ENCODE measurements at regions not wholly inside any gene's neighbourhood (a gene's known extent, or its start where the extent isn't known, plus 50 kb on each side); places are given as distances from the start of the nearest gene placed in this dataset.
"Not testable (repeated sequence)": the region's sequence is repeated elsewhere in the genome, so short reads cannot be mapped to it uniquely, and the experiment has no call there.

DNA sequence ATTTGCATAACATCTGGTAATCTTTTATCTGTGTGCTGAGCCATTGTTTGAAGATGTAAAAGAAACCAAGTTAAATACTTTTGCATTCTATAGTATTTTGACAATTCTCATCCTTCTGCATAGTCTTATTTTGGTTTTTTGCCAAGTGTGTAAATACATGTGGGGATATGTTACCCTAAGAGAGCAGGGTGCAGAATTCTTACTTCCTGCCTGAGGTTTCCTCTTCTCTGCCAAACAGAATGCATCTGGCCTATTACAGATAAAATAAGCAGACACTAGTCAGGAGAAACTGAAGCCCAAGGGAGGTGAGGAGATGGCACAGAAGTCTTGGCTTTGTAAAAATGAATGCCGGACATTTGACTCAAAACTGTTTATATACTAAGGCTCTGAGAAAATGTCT lies 462.1 kb downstream of the TMEM38B start:
- no peak overlapping the region for H3K27ac ChIP-seq
- DNase-seq (ENCODE audit: low read depth, low spot score): no peak

DNA sequence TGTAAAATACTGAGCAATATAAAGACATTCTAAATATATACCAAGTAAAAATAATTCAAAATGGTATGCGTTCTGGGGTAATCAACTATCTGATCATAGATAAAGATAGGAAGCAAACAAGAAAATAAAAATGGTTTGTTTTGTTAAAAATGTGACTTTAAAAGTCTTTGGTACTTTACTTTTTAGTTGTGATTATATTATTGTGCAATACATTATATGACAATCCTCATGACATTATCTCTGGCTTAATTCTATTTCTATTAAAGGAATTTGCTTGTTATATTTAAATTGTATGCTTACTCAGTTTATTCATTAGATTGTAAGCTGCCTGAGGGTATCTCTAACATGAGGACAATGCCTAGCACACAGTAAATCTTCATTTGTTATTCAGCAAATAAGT lies 477.9 kb downstream of the TMEM38B start:
- H3K27ac ChIP-seq: no peak overlapping the region
- DNase-seq (ENCODE audit: low read depth, low spot score): no peak

DNA sequence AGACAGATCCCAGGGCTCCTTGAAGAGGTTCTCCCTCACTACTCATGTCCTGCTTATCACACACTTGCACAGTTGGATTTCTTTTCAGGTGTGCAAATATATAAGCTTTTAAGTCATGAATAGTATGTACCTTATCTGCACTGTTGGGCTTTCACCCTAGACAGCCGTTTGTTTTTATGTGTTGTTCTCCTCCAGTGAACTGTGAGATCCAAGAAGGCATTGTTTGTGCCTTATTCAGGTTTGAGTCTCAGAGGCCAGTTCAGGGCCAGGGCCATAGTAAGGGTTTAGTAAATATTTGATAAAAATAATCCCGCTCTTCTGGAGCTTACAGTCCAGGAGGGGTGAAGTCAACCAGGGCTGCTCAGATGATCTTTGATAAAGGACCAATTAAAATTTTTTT lies 480.0 kb downstream of the TMEM38B start:
- no peak for DNase-seq (ENCODE audit: low read depth, low spot score)
- no peak overlapping the region for H3K27ac ChIP-seq

DNA sequence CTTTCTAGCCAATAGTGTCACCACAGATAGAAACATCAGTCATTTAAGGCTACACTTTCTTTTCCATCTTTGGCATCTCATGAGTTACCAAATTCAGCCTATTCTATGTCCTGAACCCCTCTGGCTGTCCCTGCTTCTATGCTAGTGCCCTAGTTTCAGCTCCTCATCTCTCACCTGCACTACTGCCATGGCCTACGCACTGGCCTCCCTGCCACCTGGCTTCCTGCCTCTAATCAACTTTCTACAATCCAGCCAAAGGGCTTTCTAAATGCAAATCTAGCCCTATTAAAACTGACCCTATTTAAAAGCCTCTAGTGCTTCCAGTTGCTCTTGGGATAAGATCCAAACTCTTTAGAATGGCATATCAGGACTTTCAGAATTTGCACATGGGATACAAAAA lies 482.9 kb downstream of the TMEM38B start:
- no peak for DNase-seq (ENCODE audit: low read depth, low spot score)
- no peak overlapping the region for H3K27ac ChIP-seq

DNA sequence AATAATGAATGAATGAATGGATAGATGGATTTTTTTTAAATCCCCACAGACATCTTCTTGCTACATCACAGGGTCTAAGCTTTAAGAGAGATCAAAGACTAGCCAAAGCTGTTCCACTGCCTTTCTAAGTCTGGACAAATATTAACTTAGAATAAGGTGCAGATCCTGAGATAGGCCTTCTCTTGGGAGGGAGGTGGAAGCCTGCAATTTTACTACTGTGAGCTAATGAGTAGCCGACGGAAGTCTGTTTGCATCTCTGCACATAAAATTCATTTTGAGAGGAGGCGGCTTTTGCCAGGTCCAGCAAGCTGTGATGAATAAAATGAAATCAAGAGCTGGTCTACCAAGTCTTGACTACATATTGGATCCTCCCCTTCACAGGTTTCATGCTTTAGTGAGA lies 484.9 kb downstream of the TMEM38B start:
- no peak for DNase-seq (ENCODE audit: low read depth, low spot score)
- H3K27ac ChIP-seq: no peak overlapping the region

DNA sequence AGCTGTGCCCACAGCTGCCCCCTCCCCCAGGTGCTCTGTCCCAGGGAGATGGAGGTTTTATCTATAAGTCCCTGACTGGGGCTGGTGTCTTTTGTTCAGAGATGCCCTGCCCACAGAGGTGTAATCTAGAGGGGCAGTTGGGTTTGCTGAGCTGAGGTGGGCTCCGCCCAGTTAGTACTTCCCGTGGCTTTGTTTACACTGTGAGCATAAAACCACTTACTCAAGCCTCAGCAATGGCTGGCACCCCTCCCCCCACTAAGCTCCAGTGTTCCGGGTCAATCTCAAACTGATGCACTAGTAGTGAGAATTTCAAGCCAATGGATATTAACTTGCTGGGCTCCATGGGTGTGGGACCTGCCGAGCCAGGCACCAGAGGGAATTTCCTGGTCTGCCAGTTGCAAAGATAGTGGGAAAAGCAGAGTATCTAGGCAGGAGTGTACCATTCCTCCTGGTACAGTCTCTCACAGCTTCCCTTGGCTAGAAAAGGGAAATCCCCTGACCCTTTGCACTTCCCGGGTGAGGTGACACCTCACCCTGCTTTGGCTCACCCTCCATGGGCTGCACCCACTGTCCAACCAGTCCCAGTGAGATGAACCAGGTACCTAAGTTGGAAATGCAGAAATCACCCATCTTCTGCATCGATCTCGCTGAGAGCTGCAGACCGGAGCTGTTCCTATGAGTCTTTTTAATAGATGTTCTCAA lies 509.6 kb downstream of the TMEM38B start:
- H3K27ac ChIP-seq; DNase-seq (ENCODE audit: low read depth, low spot score): not testable (repeated sequence)

DNA sequence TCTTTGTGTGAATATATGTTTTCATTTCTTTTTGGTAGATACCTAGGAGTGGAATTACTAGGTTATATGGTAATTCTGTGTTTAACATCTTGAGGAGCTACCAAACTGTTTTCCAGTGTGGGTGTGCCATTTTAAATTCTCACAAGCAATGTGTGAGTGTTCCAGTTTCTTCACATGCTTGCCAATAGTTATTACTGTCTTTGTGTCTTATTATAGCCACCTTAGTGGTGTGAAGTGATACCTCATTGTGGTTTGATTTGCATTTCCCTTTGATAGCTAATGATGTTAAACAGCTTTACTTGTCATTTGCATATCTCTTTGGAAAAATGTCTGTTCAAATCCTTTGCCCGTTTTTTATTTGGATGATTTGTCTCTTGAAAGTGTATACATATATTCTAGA lies 513.0 kb downstream of the TMEM38B start:
- no peak overlapping the region for H3K27ac ChIP-seq
- no peak for DNase-seq (ENCODE audit: low read depth, low spot score)

DNA sequence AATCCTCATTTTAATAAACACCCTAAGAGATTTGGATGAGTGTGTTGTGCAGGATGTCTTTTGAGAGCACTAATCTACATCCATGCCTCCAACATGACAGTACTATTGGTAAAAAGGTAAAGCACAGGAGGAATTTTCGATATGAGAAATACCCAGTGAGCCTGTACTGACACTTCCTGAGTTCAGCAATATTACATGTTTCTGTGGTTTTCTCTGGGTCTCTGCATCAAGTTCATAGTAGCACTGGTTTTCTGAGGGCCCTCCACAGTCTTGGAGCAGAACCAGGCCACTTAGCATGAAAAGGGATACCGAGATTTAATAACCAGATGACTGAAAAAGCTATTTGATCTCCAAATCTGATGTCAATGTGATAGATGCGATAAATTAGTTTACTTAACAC lies 524.1 kb downstream of the TMEM38B start:
- DNase-seq (ENCODE audit: low read depth, low spot score): no peak
- H3K27ac ChIP-seq: no peak overlapping the region

DNA sequence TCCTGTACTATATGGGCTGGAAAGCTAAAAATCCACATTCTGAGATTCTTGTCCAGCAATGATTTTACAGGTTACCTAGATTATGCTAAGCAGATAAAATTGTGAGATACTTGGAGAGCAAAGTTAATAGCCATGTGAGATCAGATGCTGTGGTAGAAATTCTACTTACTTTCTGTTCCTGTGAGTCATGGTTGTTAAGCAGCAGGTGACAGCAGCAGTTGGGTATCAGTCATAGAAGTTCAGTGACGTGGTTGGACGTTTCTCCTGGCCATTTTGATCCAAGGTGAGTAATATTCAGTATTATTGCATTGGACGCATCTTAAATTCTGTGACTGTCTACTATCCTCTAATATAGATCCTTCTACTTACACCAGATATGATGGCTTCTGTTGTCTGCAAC lies 524.5 kb downstream of the TMEM38B start:
- no peak for DNase-seq (ENCODE audit: low read depth, low spot score)
- H3K27ac ChIP-seq: no peak overlapping the region

DNA sequence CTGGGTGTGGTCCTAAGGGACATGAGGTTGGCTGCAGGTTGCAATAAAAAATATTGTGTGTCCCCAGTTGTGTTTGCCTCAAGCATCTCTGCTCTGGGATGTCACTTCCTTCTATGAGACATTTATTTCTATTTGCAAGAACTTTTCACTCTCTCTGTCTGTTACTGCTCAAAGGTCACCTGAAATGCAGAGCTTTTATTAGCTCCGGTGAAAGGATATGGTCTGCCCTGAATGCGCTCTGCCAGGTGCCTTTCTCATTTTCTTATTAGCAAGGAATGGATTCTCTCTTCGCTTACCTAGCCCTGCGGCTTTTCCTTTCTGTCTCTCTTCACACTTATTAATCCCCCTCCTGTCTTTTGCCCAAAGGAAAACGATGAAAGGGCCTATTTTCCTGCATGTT lies 526.1 kb downstream of the TMEM38B start:
- no peak overlapping the region for H3K27ac ChIP-seq
- no peak for DNase-seq (ENCODE audit: low read depth, low spot score)

DNA sequence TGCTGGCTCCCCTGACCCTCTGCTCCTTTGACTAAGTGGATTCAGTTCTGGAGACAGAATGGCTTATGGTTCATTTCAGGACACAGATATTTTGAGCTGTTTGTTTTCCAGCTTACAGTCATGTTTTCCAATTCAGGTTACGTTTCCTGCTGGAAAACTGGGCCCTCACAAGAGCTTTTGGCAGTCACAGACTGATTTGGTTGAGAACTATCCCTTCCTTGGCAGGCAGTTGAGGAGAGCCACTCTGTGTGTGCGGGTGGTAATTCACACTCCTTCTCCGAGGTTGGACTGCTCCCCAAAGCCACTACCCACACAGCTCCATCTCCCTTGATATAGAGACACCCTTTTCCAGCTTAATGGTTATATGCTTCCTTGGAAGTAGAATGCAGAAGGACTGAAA lies 534.5 kb downstream of the TMEM38B start:
- no peak overlapping the region for H3K27ac ChIP-seq
- no peak for DNase-seq (ENCODE audit: low read depth, low spot score)

DNA sequence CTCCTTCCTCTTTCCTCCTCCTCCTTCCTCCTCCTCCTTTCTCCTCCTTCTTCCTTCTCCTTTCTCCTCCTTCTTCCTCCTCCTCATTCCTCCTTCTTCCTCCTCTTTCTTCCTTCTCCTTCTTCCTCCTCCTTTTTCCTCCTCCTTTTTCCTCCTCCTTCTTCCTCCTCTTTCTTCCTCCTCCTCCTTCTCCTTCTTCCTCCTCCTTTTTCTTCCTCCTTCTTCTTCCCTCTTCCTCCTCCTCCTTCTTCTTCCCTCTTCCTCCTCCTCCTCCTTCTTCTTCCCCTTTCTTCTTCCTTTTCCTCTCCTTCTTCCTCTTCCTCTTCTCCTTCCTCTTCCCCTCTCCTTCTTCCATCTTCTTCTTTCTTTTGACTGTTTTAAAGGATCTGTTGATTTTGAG lies 538.8 kb downstream of the TMEM38B start:
- no peak for DNase-seq (ENCODE audit: low read depth, low spot score)
- H3K27ac ChIP-seq: no peak overlapping the region

DNA sequence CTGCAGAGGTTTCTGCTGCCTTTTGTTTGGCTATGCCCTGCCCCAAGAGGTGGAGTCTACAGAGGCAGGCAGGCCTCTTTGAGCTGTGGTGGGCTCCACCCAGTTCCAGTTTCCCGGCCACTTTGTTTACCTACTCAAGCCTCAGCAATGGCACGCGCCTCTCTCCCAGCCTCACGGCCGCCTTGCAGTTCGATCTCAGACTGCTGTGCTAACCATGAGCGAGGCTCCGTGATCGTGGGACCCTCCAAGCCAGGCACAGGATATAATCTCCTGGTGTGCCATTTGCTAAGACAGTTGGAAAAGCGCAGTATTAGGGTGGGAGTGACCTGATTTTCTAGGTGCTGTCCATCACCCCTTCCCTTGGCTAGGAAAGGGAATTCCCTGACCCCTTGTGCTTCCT lies 566.6 kb downstream of the TMEM38B start:
- DNase-seq (ENCODE audit: low read depth, low spot score): not testable (repeated sequence)

DNA sequence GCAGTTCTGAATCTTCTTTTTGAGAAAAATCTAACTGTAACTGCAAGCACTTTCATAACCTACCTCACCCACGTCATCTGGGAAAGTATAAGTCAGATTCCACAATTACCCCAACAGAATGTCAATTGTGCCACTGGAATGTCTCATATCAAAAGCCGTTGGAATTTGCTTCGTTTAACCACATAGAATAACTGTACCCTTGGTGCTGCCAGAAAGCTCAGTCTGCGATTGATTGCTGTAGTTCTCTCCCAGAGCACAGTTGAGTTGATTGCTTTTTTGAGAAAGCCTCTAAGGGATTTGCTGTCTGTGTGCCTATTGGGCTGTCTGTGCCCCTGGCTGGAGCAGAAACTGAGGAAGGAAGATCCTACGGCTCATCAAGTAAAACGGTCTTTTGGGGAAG lies 583.6 kb downstream of the TMEM38B start:
- no peak overlapping the region for H3K27ac ChIP-seq
- no peak for DNase-seq (ENCODE audit: low read depth, low spot score)

More for the DNA sequence above, 566.6 kb downstream of the TMEM38B start:
- H3K27ac ChIP-seq: not testable (repeated sequence)

DNA sequence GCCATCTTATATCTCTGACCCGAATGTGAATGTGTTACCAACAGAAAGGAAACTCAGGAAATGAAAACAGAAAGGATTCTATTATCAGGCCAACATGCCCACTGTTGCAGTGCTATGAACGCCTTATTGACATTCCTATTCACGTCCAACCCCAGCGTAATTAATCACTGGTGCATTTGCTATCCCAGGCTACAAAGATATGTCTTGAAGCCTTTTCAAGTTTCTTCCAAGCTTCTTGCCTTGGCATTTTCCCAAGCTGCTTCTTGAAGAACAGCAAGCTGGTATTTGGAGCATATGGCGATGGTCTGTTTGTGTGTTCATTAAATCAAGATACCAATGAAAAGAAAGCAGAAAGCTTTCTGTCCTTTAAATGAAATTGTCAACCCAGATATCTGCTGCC lies 579.2 kb upstream of the ZNF462 start:
- H3K27ac ChIP-seq: no peak overlapping the region
- DNase-seq (ENCODE audit: low read depth, low spot score): no peak

DNA sequence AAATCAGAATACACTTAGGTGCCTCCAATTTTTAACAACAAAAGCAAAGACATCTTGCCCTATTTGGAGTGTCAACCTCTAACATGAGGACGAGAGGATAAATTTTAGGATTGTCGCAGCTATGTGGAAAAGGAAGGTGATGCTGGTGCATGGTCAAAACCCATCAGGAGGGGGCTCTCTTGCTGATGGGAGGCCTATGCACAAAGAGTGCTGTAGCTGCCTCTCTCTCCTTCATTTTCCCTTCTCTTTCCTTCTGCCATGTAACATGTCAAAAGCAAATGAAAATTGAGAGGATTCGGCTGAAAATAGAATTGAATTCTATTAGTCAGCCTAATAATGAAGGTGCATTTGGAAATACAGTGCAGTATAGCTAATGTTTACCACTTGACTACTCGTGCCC lies 578.7 kb upstream of the ZNF462 start:
- DNase-seq (ENCODE audit: low read depth, low spot score): no peak
- no peak overlapping the region for H3K27ac ChIP-seq

DNA sequence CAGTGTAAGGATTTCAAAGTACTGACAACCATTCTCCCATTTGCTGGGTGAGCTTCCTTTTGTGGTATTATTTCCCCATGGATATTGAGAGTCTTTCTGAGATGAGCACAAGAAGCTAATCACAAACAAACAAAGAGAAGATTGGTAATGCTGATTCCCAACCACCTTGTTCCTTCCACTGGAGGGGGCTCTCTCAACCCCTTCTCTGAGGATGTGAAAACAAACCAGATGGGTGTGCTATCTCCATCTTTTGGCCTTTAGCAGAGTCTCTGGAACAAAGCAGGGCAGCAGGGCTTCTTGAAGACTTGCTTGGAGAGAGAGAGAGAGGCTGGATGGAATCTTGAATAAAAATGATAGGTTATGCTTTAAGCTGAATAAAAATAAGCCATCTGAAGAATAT lies 576.7 kb upstream of the ZNF462 start:
- no peak for DNase-seq (ENCODE audit: low read depth, low spot score)
- no peak overlapping the region for H3K27ac ChIP-seq

DNA sequence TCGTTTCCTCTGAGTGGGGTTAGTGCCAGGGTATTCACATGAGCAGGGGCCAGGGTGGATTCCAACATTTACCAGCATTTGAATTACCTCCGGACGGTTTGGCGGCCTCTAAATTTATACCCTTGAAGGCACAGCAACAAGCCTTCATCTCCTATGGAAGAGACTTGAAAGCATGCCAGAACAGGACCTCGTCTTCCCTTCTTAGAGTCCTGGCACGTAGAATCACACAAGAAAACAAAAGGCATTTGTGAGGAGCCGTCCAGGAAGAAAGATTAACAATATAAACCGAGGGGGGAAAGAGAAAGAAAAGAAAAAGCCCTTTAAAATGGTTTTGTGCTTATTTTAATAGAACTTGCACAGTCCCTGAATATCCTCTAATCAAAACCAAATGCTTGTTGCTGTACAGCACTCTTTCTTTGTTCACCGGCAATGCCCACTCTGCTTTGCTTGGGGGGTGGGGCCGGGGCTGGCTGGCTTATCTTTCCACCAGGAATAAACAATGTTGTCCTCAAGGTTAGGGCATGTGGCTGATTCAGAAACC lies 575.8 kb upstream of the ZNF462 start:
- no peak for DNase-seq (ENCODE audit: low read depth, low spot score)
- H3K27ac ChIP-seq: no peak overlapping the region

DNA sequence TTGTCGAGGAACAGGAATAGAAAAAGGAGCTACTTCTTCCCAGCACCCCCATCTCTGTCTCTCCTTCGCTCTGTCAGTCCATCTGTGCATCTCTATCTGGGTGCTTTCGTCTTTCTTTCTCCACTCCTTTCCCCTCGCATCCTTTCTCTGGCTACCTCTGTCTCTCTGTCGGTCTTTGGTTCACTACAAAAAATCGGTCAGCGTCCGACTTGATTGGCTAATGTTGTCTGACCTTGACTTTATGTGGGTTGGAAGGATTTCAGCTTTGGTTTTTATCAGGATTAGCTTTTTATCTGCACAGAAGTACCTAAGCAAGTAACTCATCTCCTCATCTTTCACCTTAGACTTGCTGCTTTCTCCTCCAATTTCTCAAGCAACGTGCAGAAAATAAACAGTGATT lies 575.2 kb upstream of the ZNF462 start:
- no peak for DNase-seq (ENCODE audit: low read depth, low spot score)
- H3K27ac ChIP-seq: no peak overlapping the region

DNA sequence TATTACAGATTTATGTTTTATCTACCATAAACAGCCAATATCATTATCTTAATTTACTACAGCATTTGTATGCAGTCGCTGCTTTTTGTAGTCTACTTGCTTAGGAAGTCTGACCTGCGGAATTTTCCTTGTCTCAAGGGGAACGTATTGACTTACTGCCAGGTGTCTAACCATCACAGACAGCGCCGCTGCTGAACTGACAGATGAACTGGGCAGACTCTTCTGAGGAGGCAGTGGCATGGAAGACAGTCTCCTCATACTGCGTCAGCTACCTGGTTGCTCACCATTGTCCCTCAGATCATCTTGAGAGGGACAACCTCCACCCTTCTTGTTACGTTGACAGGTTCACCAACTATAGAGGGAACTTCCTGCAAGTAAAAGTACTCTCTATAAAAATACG lies 574.3 kb upstream of the ZNF462 start:
- no peak for DNase-seq (ENCODE audit: low read depth, low spot score)
- no peak overlapping the region for H3K27ac ChIP-seq

DNA sequence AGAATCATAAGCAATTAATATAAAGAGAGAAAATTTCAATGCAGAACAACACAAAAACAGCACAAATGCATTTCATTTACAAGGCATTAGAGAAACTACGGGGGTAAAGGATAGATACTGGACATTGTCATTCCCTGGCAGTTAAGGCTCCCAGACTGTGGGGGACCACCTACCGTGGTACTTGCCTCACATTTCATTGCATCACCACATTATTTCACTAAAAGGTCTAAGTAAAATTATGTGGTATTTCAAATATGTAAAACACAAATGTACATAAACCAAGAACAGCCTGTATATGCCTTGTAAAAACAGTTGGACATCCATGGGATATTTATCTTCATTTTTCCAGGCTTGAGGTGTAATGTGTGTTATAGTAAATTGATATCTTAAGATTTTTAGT lies 571.2 kb upstream of the ZNF462 start:
- H3K27ac ChIP-seq: no peak overlapping the region
- DNase-seq (ENCODE audit: low read depth, low spot score): no peak

DNA sequence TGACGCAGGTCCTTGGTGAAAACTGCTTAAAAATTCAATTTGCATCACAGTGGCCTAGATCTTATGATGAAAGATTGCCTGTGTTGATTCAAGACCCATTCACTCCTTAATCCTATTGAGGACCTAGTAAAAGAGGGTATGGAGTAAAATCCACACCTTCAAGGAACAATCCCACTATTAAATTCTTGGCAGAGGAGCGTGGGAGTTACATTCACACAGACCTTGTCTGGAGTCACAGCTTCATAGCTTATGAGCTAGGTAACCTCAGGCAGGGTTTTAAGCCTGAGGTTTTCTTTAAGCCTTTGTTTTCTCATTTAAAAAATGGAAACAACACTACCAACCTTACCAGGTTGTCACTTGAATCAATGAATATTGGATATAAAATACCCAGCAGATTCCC lies 566.5 kb upstream of the ZNF462 start:
- no peak for DNase-seq (ENCODE audit: low read depth, low spot score)

DNA sequence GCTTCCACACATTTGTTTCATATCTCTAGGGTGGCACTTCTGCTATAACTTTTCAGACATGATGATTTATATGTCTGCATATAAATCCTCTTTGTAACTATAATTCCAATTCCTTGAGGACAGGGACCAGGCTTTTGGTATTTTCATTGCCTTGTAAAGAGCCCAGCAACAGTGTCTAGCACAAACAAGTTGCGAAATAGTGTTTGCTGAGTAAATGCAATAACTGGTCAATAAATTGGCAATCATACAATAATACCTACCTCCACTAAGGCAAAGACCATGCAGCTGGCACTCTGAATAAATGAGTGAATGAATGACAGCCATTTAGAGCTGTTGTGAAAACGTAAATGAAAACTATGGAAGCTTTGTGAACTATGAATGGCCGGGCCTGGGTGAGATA lies 564.0 kb upstream of the ZNF462 start:
- H3K27ac ChIP-seq: no peak overlapping the region

More for the DNA sequence above, 566.5 kb upstream of the ZNF462 start:
- no peak overlapping the region for H3K27ac ChIP-seq

More for the DNA sequence above, 564.0 kb upstream of the ZNF462 start:
- DNase-seq (ENCODE audit: low read depth, low spot score): no peak

Measured in epithelial cell of prostate (primary cell).